ENCODE measurements at regions not wholly inside any gene's neighbourhood (a gene's known extent, or its start where the extent isn't known, plus 50 kb on each side); places are given as distances from the start of the nearest gene placed in this dataset.
A peak's percentile ranks its signal among the peaks of the same experiment; 100 is the strongest.

DNA sequence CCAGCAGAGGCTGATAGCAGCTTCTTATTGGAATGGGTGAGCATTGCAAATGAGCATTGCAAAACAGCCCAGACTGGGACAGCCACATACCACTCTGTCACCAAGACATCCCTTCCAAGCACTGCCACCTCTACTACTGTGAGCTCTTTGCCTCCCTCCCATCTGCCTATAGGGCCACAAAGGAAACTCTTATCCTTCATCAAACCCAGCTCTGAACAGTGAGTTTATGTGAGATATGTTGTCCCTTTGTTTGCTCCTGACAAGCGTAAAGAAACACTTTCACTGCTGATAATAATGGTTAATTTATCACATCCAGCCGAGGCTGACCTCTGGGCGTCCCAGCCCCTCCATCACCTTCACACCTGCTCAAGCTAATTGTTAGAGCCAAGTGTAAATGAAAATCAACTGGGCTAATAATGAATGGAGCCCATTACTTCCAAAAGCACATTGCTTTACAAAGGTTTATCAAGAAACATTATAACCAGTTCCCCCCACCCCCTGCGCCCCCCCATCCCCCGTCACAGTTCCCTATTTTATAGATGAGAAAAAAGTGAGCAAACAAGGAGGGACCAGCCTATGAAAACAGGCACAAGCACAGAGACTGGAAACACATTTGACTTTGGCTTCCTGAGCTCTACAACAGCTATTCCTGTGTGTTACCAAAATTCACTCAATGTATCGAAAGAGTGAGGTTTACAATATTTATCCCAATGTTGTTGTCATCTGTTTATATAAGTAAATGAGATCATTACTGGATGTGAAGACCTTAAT, 146.3 kb downstream of the ANXA2 start:
- no peak overlapping the region for H3K4me3 ChIP-seq (ENCODE audit: low read depth, low read length)
- TF ChIP-seq MYC (IDR thresholded peaks at IDR 0.05; ENCODE audit: low read depth, low read length) = no peak
- TF ChIP-seq, protein P1, sequence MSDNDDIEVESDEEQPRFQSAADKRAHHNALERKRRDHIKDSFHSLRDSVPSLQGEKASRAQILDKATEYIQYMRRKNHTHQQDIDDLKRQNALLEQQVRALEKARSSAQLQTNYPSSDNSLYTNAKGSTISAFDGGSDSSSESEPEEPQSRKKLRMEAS (IDR thresholded peaks at IDR 0.05; ENCODE audit: low read depth, low read length) = no peak
- TF ChIP-seq, protein P2, sequence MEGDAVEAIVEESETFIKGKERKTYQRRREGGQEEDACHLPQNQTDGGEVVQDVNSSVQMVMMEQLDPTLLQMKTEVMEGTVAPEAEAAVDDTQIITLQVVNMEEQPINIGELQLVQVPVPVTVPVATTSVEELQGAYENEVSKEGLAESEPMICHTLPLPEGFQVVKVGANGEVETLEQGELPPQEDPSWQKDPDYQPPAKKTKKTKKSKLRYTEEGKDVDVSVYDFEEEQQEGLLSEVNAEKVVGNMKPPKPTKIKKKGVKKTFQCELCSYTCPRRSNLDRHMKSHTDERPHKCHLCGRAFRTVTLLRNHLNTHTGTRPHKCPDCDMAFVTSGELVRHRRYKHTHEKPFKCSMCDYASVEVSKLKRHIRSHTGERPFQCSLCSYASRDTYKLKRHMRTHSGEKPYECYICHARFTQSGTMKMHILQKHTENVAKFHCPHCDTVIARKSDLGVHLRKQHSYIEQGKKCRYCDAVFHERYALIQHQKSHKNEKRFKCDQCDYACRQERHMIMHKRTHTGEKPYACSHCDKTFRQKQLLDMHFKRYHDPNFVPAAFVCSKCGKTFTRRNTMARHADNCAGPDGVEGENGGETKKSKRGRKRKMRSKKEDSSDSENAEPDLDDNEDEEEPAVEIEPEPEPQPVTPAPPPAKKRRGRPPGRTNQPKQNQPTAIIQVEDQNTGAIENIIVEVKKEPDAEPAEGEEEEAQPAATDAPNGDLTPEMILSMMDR (IDR thresholded peaks at IDR 0.05; ENCODE audit: low read depth, low read length) = no peak
- TF ChIP-seq POLR2A (IDR thresholded peaks at IDR 0.05; ENCODE audit: extremely low read depth, insufficient read length) = no peak
- DNase-seq (ENCODE audit: low read depth) = no peak

DNA sequence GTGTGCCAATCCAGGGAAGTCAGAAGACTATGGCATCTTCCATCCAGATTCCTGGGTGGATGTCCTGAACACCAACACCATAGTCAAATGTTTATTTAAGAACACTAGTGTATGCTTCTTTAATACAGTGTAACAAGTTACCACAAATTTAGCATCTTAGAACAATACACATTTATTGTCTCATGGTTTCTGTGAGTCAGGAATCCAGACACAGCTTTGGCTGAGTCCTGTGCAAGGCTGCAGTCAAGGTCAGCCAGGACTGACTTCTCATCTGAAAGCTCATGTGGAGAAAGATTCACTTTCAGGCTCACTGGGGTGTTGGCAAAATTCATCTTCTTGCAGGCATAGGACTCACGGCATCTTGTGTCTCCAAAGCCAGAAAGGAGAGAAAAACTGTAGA, 143.4 kb downstream of the ANXA2 start:
- TF ChIP-seq, protein P1 (IDR thresholded peaks at IDR 0.05; ENCODE audit: low read depth, low read length) = no peak
- no peak for TF ChIP-seq MYC (IDR thresholded peaks at IDR 0.05; ENCODE audit: low read depth, low read length)
- TF ChIP-seq POLR2A (IDR thresholded peaks at IDR 0.05; ENCODE audit: extremely low read depth, insufficient read length) = no peak
- TF ChIP-seq, protein P2 (IDR thresholded peaks at IDR 0.05; ENCODE audit: low read depth, low read length) = no peak
- H3K4me3 ChIP-seq (ENCODE audit: low read depth, low read length) = no peak overlapping the region
- DNase-seq (ENCODE audit: low read depth) = no peak

DNA sequence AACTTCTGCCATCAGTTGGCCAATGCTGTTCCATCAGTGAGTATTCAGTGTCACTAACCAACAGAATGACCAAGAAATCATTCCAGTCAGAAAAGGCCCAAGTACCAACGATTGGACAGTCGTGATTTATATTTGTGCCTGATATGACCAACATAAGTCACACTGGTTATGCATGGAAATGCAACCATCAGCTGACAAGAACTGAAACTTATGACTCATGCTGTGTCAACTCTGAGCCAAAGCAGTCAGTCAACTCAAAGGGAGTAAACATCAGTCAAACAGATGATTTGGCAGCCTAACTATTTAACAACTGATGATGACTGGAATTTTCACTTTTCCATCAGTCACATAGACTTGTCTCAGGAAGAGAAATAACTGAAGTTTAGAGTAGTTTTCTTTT, 142.4 kb downstream of the ANXA2 start:
- no peak overlapping the region for H3K4me3 ChIP-seq (ENCODE audit: low read depth, low read length)
- TF ChIP-seq, protein P1 (IDR thresholded peaks at IDR 0.05; ENCODE audit: low read depth, low read length) = no peak
- TF ChIP-seq, protein P2 (IDR thresholded peaks at IDR 0.05; ENCODE audit: low read depth, low read length) = no peak
- TF ChIP-seq POLR2A (IDR thresholded peaks at IDR 0.05; ENCODE audit: extremely low read depth, insufficient read length) (no peak), MYC (IDR thresholded peaks at IDR 0.05; ENCODE audit: low read depth, low read length) (no peak)
- peak; percentile 21 for DNase-seq (ENCODE audit: low read depth)

DNA sequence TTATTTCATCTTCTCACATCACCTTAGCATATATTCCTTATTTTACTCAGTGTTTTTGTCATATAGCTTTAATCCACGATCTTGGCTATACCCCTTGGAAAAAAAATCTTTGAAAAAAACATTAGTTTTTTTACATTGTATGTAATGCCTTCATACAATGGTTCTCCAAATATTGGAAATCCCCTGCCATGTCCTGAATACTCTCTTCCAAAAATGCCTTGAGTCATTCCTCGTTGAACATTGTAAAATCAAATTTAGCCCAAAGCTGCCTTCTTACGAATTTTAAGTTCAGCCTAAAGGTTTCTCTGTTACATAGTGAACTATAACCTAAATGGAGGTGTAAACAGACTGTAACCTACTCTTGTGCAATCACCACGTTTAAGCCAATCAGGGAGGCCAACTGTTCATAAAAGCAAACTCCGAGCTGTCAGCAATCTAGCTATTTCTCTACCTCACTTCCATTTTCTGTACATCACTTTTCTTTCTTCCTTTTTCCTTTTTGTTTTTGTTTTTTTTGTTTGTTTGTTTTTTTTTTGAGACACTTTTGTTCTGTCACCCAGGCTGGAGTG, 140.1 kb downstream of the ANXA2 start:
- no peak for DNase-seq (ENCODE audit: low read depth)
- TF ChIP-seq MYC (IDR thresholded peaks at IDR 0.05; ENCODE audit: low read depth, low read length) = no peak
- no peak for TF ChIP-seq POLR2A (IDR thresholded peaks at IDR 0.05; ENCODE audit: extremely low read depth, insufficient read length)
- TF ChIP-seq, protein P1 (IDR thresholded peaks at IDR 0.05; ENCODE audit: low read depth, low read length) = no peak
- TF ChIP-seq, protein P2 (IDR thresholded peaks at IDR 0.05; ENCODE audit: low read depth, low read length) = no peak
- H3K4me3 ChIP-seq (ENCODE audit: low read depth, low read length) = no peak overlapping the region

DNA sequence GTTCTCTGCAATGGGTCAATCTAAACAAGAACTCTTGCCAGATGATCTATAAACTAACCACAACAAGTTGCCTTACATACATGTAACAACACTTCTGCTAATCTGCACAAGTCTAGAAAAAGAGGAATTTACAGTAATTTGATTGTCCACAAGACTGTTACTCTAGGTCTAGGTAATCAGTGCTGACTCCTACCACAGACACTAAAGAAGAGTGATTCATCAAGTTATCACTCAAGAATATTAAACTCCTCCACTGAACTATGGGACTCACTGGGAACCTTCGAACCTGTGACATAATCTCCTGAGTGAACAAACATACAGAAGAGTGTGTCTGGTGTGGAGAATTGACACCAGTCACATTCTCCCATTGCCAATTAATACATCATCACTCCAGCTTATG, 138.3 kb downstream of the ANXA2 start:
- no peak for DNase-seq (ENCODE audit: low read depth)
- TF ChIP-seq, protein P2 (IDR thresholded peaks at IDR 0.05; ENCODE audit: low read depth, low read length) = no peak
- TF ChIP-seq MYC (IDR thresholded peaks at IDR 0.05; ENCODE audit: low read depth, low read length) = no peak
- TF ChIP-seq, protein P1 (IDR thresholded peaks at IDR 0.05; ENCODE audit: low read depth, low read length) = no peak
- TF ChIP-seq POLR2A (IDR thresholded peaks at IDR 0.05; ENCODE audit: extremely low read depth, insufficient read length) = no peak
- H3K4me3 ChIP-seq (ENCODE audit: low read depth, low read length) = no peak overlapping the region
